ENCODE measurements at regions not wholly inside any gene's neighbourhood (a gene's known extent, or its start where the extent isn't known, plus 50 kb on each side); places are given as distances from the start of the nearest gene placed in this dataset.

DNA sequence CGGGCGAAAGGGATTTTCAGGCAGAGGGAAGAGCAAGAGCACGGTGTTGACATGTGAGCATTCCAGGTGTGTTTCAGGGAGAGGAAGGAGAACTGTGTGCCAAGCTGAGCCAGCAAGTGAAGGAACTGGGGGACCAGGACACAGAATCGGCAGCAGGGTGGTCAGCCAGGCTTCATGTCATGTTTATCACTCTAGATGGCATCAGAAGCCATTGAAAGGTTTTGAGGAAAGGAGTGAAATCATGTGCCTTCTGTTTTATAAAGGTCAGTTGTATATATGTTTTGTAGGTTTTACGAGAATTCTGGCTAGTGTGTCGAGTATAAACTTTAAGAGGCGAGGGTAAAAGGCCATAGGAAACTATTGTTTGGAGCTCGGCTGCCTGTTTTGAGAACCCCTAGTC lies 682.3 kb downstream of the TRIML1 start:
- H3K36me3 Mint-ChIP-seq (ENCODE audit: unreplicated experiment) = no peaks in the 10 kb centered on the region
- H3K27me3 Mint-ChIP-seq (ENCODE audit: unreplicated experiment) = no peaks in the 10 kb centered on the region
- no peak overlapping the region for H3K27ac Mint-ChIP-seq (ENCODE audit: unreplicated experiment)
- no peaks in the 10 kb centered on the region for H3K9me3 Mint-ChIP-seq (ENCODE audit: unreplicated experiment)
- no peak for DNase-seq (ENCODE audit: extremely low spot score, unreplicated experiment)
- H3K4me3 Mint-ChIP-seq (ENCODE audit: unreplicated experiment) = no peak overlapping the region
- no peak for TF ChIP-seq CTCF (IDR thresholded peaks at IDR 0.05)
- peaks cover 5% of the 10 kb centered on the region for H3K4me1 Mint-ChIP-seq (ENCODE audit: unreplicated experiment)

DNA sequence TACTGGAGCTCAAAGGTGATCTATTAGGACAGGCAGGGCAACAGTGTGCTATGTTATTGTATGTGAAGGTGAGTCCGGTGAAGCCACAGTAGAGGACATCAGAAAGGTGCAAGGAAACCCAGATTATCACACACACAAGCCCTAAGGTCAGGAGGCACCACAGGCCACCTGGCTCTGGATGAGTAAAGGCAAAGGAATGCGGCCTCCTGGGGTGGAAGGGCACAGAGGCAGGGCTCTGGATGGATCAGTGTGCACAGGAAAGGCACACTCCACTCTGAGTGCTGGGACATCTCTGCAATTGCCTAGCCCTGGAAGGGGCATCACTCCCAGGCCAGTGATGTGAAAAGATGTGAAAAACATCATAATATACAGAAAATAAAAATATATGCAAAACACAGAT lies 683.5 kb downstream of the TRIML1 start:
- Mint-ChIP-seq H3K27me3 (ENCODE audit: unreplicated experiment) (no peaks in the 10 kb centered on the region), H3K4me1 (ENCODE audit: unreplicated experiment) (peaks cover 4% of the 10 kb centered on the region), H3K36me3 (ENCODE audit: unreplicated experiment) (no peaks in the 10 kb centered on the region), H3K4me3 (ENCODE audit: unreplicated experiment) (no peak overlapping the region), H3K9me3 (ENCODE audit: unreplicated experiment) (no peaks in the 10 kb centered on the region), H3K27ac (ENCODE audit: unreplicated experiment) (no peak overlapping the region)
- TF ChIP-seq CTCF (IDR thresholded peaks at IDR 0.05) = no peak
- DNase-seq (ENCODE audit: extremely low spot score, unreplicated experiment) = no peak

- Mint-ChIP-seq H3K9me3 (ENCODE audit: unreplicated experiment) (no peaks in the 10 kb centered on the region), H3K27me3 (ENCODE audit: unreplicated experiment) (no peaks in the 10 kb centered on the region), H3K4me3 (ENCODE audit: unreplicated experiment) (no peak overlapping the region), H3K27ac (ENCODE audit: unreplicated experiment) (no peak overlapping the region), H3K4me1 (ENCODE audit: unreplicated experiment) (no peaks in the 10 kb centered on the region), H3K36me3 (ENCODE audit: unreplicated experiment) (no peaks in the 10 kb centered on the region)
- no peak for DNase-seq (ENCODE audit: extremely low spot score, unreplicated experiment)
- no peak for TF ChIP-seq CTCF (IDR thresholded peaks at IDR 0.05)
Measured at GRCh38 chr4:188824553-188824952, 685.3 kb downstream of the TRIML1 start.

DNA sequence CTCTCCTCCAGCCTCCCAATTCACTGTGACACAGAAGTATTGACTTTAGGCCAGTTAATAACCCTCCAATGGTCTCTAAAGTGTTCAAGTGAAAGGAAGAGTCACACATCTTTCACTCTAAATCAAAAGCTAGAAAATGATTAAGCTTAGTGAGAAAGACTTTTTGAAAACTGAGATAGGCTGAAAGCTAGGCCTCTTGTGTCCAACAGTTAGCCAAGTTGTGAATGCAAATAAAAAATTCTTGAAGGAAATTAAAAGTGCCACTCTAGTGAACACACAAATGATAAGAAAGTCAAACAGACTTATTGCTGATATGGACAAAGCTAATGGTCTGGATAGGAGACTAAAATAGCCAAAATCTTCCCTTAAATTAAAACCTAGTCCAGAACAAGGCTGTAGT lies 687.2 kb downstream of the TRIML1 start:
- H3K27ac Mint-ChIP-seq (ENCODE audit: unreplicated experiment) = no peak overlapping the region
- H3K9me3 Mint-ChIP-seq (ENCODE audit: unreplicated experiment) = no peaks in the 10 kb centered on the region
- H3K4me3 Mint-ChIP-seq (ENCODE audit: unreplicated experiment) = no peak overlapping the region
- no peak for DNase-seq (ENCODE audit: extremely low spot score, unreplicated experiment)
- H3K4me1 Mint-ChIP-seq (ENCODE audit: unreplicated experiment) = no peaks in the 10 kb centered on the region
- H3K36me3 Mint-ChIP-seq (ENCODE audit: unreplicated experiment) = no peaks in the 10 kb centered on the region
- no peaks in the 10 kb centered on the region for H3K27me3 Mint-ChIP-seq (ENCODE audit: unreplicated experiment)
- TF ChIP-seq CTCF (IDR thresholded peaks at IDR 0.05) = no peak

DNA sequence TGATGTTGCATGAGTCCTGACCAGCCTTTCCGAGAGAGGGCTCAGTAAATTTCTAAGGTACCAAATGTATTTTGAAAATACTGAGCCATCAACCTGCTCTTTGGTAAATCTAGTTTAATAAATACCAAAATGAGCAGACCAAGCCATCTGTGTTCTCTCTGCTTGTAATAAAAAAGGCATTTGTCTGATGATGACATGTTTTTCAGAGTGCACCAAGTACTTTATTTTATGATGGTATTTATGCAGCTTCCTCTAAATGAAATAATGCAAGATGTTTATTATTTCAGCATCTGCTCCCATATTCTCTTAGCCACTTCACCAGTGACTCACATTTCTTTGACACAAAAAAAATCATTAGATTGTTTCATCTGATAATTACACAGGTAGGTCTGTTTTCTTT lies 700.5 kb downstream of the TRIML1 start:
- H3K27me3 Mint-ChIP-seq (ENCODE audit: unreplicated experiment) = no peaks in the 10 kb centered on the region
- H3K36me3 Mint-ChIP-seq (ENCODE audit: unreplicated experiment) = no peaks in the 10 kb centered on the region
- H3K27ac Mint-ChIP-seq (ENCODE audit: unreplicated experiment) = no peak overlapping the region
- peaks cover 9% of the 10 kb centered on the region for H3K4me1 Mint-ChIP-seq (ENCODE audit: unreplicated experiment)
- peaks cover 7% of the 10 kb centered on the region for H3K9me3 Mint-ChIP-seq (ENCODE audit: unreplicated experiment)
- no peak for DNase-seq (ENCODE audit: extremely low spot score, unreplicated experiment)
- no peak overlapping the region for H3K4me3 Mint-ChIP-seq (ENCODE audit: unreplicated experiment)
- no peak for TF ChIP-seq CTCF (IDR thresholded peaks at IDR 0.05)

Measured in osteocyte (in vitro differentiated cells).